Activated T-cell treated with anti-CD3 and anti-CD28 coated beads, Interleukin-2, amount 50 U/mL, for 4 hours (primary cell): ENCODE measurements at regions not wholly inside any gene's neighbourhood (a gene's known extent, or its start where the extent isn't known, plus 50 kb on each side); places are given as distances from the start of the nearest gene placed in this dataset.

ENCODE experiments used
- ATAC-seq, 2 donors: fragments of 200-7000 bp; cut with Tn5 transposase; one replicate each; pipeline ENCODE4 v1.10.0; 2021
- DNase-seq: peaks from one replicate; pipeline ENCODE4 v3.0.0-alpha.2; 2020
- H3K27me3 Mint-ChIP-seq: one replicate; pipeline ENCODE4 v1.8.0; 2021; ENCODE audit warnings: low read depth, mixed read lengths
- H3K36me3 Mint-ChIP-seq: one replicate; pipeline ENCODE4 v1.8.0; 2022; ENCODE audit warnings: mixed read lengths; ENCODE audit not compliant: insufficient read depth
- H3K4me1 Mint-ChIP-seq: one replicate; pipeline ENCODE4 v1.8.0; 2021; ENCODE audit warnings: low read depth, mixed read lengths
- H3K4me3 Mint-ChIP-seq: one replicate; pipeline ENCODE4 v1.8.0; 2021; ENCODE audit warnings: mild to moderate bottlenecking, moderate library complexity, mixed read lengths
- H3K9me3 Mint-ChIP-seq: one replicate; pipeline ENCODE4 v1.8.0; 2021; ENCODE audit warnings: mixed read lengths

- Mint-ChIP-seq H3K9me3 (peaks cover 9% of the 10 kb centered on the region), H3K27me3 (no peaks in the 10 kb centered on the region), H3K4me1 (no peaks in the 10 kb centered on the region), H3K4me3 (no peak overlapping the region), H3K36me3 (no peaks in the 10 kb centered on the region)
- DNase-seq (no peak), ATAC-seq (no peak)
Observed at GRCh38 chr4:124590480-124590879, 122.1 kb downstream of the ANKRD50 start.

GRCh38 chr4:124591637-124592036 is 120.9 kb downstream of the ANKRD50 start:
- Mint-ChIP-seq H3K27me3 (no peaks in the 10 kb centered on the region), H3K9me3 (peaks cover 5% of the 10 kb centered on the region), H3K4me1 (no peaks in the 10 kb centered on the region), H3K36me3 (no peaks in the 10 kb centered on the region), H3K4me3 (no peak overlapping the region)
- ATAC-seq = no peak
- DNase-seq = no peak

GRCh38 chr4:124593494-124593893 is 119.0 kb downstream of the ANKRD50 start:
- H3K9me3 Mint-ChIP-seq = peaks cover under 1% of the 10 kb centered on the region
- no peak for DNase-seq
- H3K4me1 Mint-ChIP-seq = no peaks in the 10 kb centered on the region
- no peaks in the 10 kb centered on the region for H3K27me3 Mint-ChIP-seq
- no peaks in the 10 kb centered on the region for H3K36me3 Mint-ChIP-seq
- no peak overlapping the region for H3K4me3 Mint-ChIP-seq
- no peak for ATAC-seq

GRCh38 chr4:124594945-124595344 is 117.6 kb downstream of the ANKRD50 start:
- no peak for ATAC-seq
- no peak for DNase-seq
- no peak overlapping the region for H3K4me3 Mint-ChIP-seq

GRCh38 chr4:124596816-124597215 is 115.7 kb downstream of the ANKRD50 start:
- Mint-ChIP-seq H3K27me3 (no peaks in the 10 kb centered on the region), H3K4me3 (no peak overlapping the region), H3K4me1 (no peaks in the 10 kb centered on the region), H3K9me3 (no peaks in the 10 kb centered on the region), H3K36me3 (no peaks in the 10 kb centered on the region)
- no peak for DNase-seq
- no peak for ATAC-seq

More at GRCh38 chr4:124594945-124595344, 117.6 kb downstream of the ANKRD50 start:
- no peaks in the 10 kb centered on the region for H3K9me3 Mint-ChIP-seq
- H3K36me3 Mint-ChIP-seq = no peaks in the 10 kb centered on the region
- H3K27me3 Mint-ChIP-seq = no peaks in the 10 kb centered on the region
- H3K4me1 Mint-ChIP-seq = no peaks in the 10 kb centered on the region

- H3K4me3 Mint-ChIP-seq = no peak overlapping the region
- H3K36me3 Mint-ChIP-seq = no peaks in the 10 kb centered on the region
- no peak for ATAC-seq
- DNase-seq = no peak
- H3K9me3 Mint-ChIP-seq = no peaks in the 10 kb centered on the region
- no peaks in the 10 kb centered on the region for H3K4me1 Mint-ChIP-seq
- no peaks in the 10 kb centered on the region for H3K27me3 Mint-ChIP-seq
Observed at GRCh38 chr4:124610211-124610610, 102.3 kb downstream of the ANKRD50 start.
